ENCODE measurements at regions not wholly inside any gene's neighbourhood (a gene's known extent, or its start where the extent isn't known, plus 50 kb on each side); places are given as distances from the start of the nearest gene placed in this dataset.

- no peak for DNase-seq (ENCODE audit: low read depth)
- Histone ChIP-seq H3K4me3 (ENCODE audit: low read depth, low read length) (no peak overlapping the region), H3K36me3 (ENCODE audit: control insufficient read depth, insufficient read depth, low read length) (no peaks in the 10 kb centered on the region), H3K27me3 (ENCODE audit: control insufficient read depth, insufficient read depth, low read length) (no peaks in the 10 kb centered on the region)
- no peak for TF ChIP-seq CTCF (IDR thresholded peaks at IDR 0.05; ENCODE audit: insufficient read depth, low read length, poor library complexity, severe bottlenecking)
Measured at GRCh38 chr13:23512762-23513395, 57.3 kb upstream of the TNFRSF19 start.

GRCh38 chr13:23513455-23513854 is 56.8 kb upstream of the TNFRSF19 start:
- no peak for DNase-seq (ENCODE audit: low read depth)
- Histone ChIP-seq H3K27me3 (ENCODE audit: control insufficient read depth, insufficient read depth, low read length) (no peaks in the 10 kb centered on the region), H3K36me3 (ENCODE audit: control insufficient read depth, insufficient read depth, low read length) (no peaks in the 10 kb centered on the region), H3K4me3 (ENCODE audit: low read depth, low read length) (no peak overlapping the region)
- no peak for TF ChIP-seq CTCF (IDR thresholded peaks at IDR 0.05; ENCODE audit: insufficient read depth, low read length, poor library complexity, severe bottlenecking)

GRCh38 chr13:23514076-23514475 is 56.1 kb upstream of the TNFRSF19 start:
- no peak for DNase-seq (ENCODE audit: low read depth)
- Histone ChIP-seq H3K4me3 (ENCODE audit: low read depth, low read length) (no peak overlapping the region), H3K36me3 (ENCODE audit: control insufficient read depth, insufficient read depth, low read length) (no peaks in the 10 kb centered on the region), H3K27me3 (ENCODE audit: control insufficient read depth, insufficient read depth, low read length) (no peaks in the 10 kb centered on the region)
- no peak for TF ChIP-seq CTCF (IDR thresholded peaks at IDR 0.05; ENCODE audit: insufficient read depth, low read length, poor library complexity, severe bottlenecking)

GRCh38 chr13:23515116-23515515 is 55.1 kb upstream of the TNFRSF19 start:
- no peaks in the 10 kb centered on the region for H3K36me3 ChIP-seq (ENCODE audit: control insufficient read depth, insufficient read depth, low read length)
- DNase-seq (ENCODE audit: low read depth), result no peak
- H3K4me3 ChIP-seq (ENCODE audit: low read depth, low read length), result no peak overlapping the region
- no peak for TF ChIP-seq CTCF (IDR thresholded peaks at IDR 0.05; ENCODE audit: insufficient read depth, low read length, poor library complexity, severe bottlenecking)
- H3K27me3 ChIP-seq (ENCODE audit: control insufficient read depth, insufficient read depth, low read length), result no peaks in the 10 kb centered on the region

- Histone ChIP-seq H3K36me3 (ENCODE audit: control insufficient read depth, insufficient read depth, low read length) (no peaks in the 10 kb centered on the region), H3K4me3 (ENCODE audit: low read depth, low read length) (no peak overlapping the region), H3K27me3 (ENCODE audit: control insufficient read depth, insufficient read depth, low read length) (no peaks in the 10 kb centered on the region)
- DNase-seq (ENCODE audit: low read depth), result no peak
- TF ChIP-seq CTCF (IDR thresholded peaks at IDR 0.05; ENCODE audit: insufficient read depth, low read length, poor library complexity, severe bottlenecking), result no peak
Measured at GRCh38 chr13:23516190-23516589, 54.0 kb upstream of the TNFRSF19 start.

GRCh38 chr13:23516702-23517101 is 53.5 kb upstream of the TNFRSF19 start:
- no peak for TF ChIP-seq CTCF (IDR thresholded peaks at IDR 0.05; ENCODE audit: insufficient read depth, low read length, poor library complexity, severe bottlenecking)
- Histone ChIP-seq H3K36me3 (ENCODE audit: control insufficient read depth, insufficient read depth, low read length) (no peaks in the 10 kb centered on the region), H3K4me3 (ENCODE audit: low read depth, low read length) (no peak overlapping the region), H3K27me3 (ENCODE audit: control insufficient read depth, insufficient read depth, low read length) (no peaks in the 10 kb centered on the region)
- no peak for DNase-seq (ENCODE audit: low read depth)
